ENCODE measurements at regions not wholly inside any gene's neighbourhood (a gene's known extent, or its start where the extent isn't known, plus 50 kb on each side); places are given as distances from the start of the nearest gene placed in this dataset.

- CTCF ChIA-PET = no interaction called here
- Histone ChIP-seq H3K4me1 (ENCODE audit: insufficient read depth, low read length, poor library complexity, severe bottlenecking) (no peaks in the 10 kb centered on the region), H3K27me3 (replicated peaks; ENCODE audit: insufficient read depth, low read depth, low read length, poor library complexity) (no peaks in the 10 kb centered on the region), H3K36me3 (ENCODE audit: insufficient read depth, low read length, poor library complexity, severe bottlenecking) (no peaks in the 10 kb centered on the region), H3K27ac (ENCODE audit: low read depth, low read length, poor library complexity, severe bottlenecking) (no peak overlapping the region), H3K9me3 (ENCODE audit: low read depth, low read length, poor library complexity, severe bottlenecking) (no peaks in the 10 kb centered on the region), H3K4me3 (ENCODE audit: low read depth, low read length, poor library complexity, severe bottlenecking) (no peak overlapping the region)
- no TSS peak for BruUV-seq (replicated peaks)
- TF ChIP-seq CTCF (conservative IDR thresholded peaks at IDR 0.05; ENCODE audit: low read depth, low read length) = no peak
- TF ChIP-seq EZH2 (IDR thresholded peaks at IDR 0.05; ENCODE audit: borderline replicate concordance, low read depth, low read length, poor library complexity, severe bottlenecking) = no peak
- DNase-seq (ENCODE audit: low spot score) = no peak
- intact Hi-C loops (cut with micrococcal nuclease; ENCODE audit: unreplicated experiment) = no loop called here
- POLR2A ChIA-PET (ENCODE audit: low non-redundant PET) = no interaction called here
These were observed 485.5 kb upstream of the FOXG1 start for GRCh38 chr14:28280997-28281598.

GRCh38 chr14:28284546-28285300, 481.9 kb upstream of the FOXG1 start:
- TF ChIP-seq CTCF (conservative IDR thresholded peaks at IDR 0.05; ENCODE audit: low read depth, low read length) (no peak), EZH2 (IDR thresholded peaks at IDR 0.05; ENCODE audit: borderline replicate concordance, low read depth, low read length, poor library complexity, severe bottlenecking) (no peak)
- ChIA-PET CTCF (no interaction called here), POLR2A (ENCODE audit: low non-redundant PET) (no interaction called here)
- no TSS peak for BruUV-seq (replicated peaks)
- no peak overlapping the region for H3K27ac ChIP-seq (ENCODE audit: low read depth, low read length, poor library complexity, severe bottlenecking)
- intact Hi-C loops (cut with micrococcal nuclease; ENCODE audit: unreplicated experiment) = no loop called here
- H3K36me3 ChIP-seq (ENCODE audit: insufficient read depth, low read length, poor library complexity, severe bottlenecking) = no peaks in the 10 kb centered on the region
- no peaks in the 10 kb centered on the region for H3K4me1 ChIP-seq (ENCODE audit: insufficient read depth, low read length, poor library complexity, severe bottlenecking)
- no peak for DNase-seq (ENCODE audit: low spot score)
- no peaks in the 10 kb centered on the region for H3K9me3 ChIP-seq (ENCODE audit: low read depth, low read length, poor library complexity, severe bottlenecking)
- H3K4me3 ChIP-seq (ENCODE audit: low read depth, low read length, poor library complexity, severe bottlenecking) = no peak overlapping the region
- H3K27me3 ChIP-seq (replicated peaks; ENCODE audit: insufficient read depth, low read depth, low read length, poor library complexity) = no peaks in the 10 kb centered on the region

GRCh38 chr14:28294834-28295440, 471.6 kb upstream of the FOXG1 start:
- POLR2A ChIA-PET (ENCODE audit: low non-redundant PET) = no interaction called here
- no peak for TF ChIP-seq EZH2 (IDR thresholded peaks at IDR 0.05; ENCODE audit: borderline replicate concordance, low read depth, low read length, poor library complexity, severe bottlenecking)
- peak; percentile 65 for TF ChIP-seq CTCF (conservative IDR thresholded peaks at IDR 0.05; ENCODE audit: low read depth, low read length)
- Histone ChIP-seq H3K9me3 (ENCODE audit: low read depth, low read length, poor library complexity, severe bottlenecking) (no peaks in the 10 kb centered on the region), H3K4me3 (ENCODE audit: low read depth, low read length, poor library complexity, severe bottlenecking) (no peak overlapping the region), H3K4me1 (ENCODE audit: insufficient read depth, low read length, poor library complexity, severe bottlenecking) (no peaks in the 10 kb centered on the region), H3K36me3 (ENCODE audit: insufficient read depth, low read length, poor library complexity, severe bottlenecking) (no peaks in the 10 kb centered on the region), H3K27me3 (replicated peaks; ENCODE audit: insufficient read depth, low read depth, low read length, poor library complexity) (no peaks in the 10 kb centered on the region), H3K27ac (ENCODE audit: low read depth, low read length, poor library complexity, severe bottlenecking) (no peak overlapping the region)
- DNase-seq (ENCODE audit: low spot score) = peak; percentile 52
- no TSS peak for BruUV-seq (replicated peaks)
- CTCF ChIA-PET = no interaction called here
- intact Hi-C loops (cut with micrococcal nuclease; ENCODE audit: unreplicated experiment) = loop anchor here (1.0 kb wide), 1 partner anchor 314 kb away; no protein-coding TSS in a partner anchor

Data from A673 (cell line).